ENCODE measurements at regions not wholly inside any gene's neighbourhood (a gene's known extent, or its start where the extent isn't known, plus 50 kb on each side); places are given as distances from the start of the nearest gene placed in this dataset.
"Not testable (repeated sequence)": the region's sequence is repeated elsewhere in the genome, so short reads cannot be mapped to it uniquely, and the experiment has no call there.

- no peak for DNase-seq
Observed at GRCh38 chr18:70982292-70982691, 693.4 kb downstream of the SOCS6 start.

GRCh38 chr18:70981400-70982140 is 692.7 kb downstream of the SOCS6 start:
- no peak for DNase-seq

- no peak for DNase-seq
Observed at GRCh38 chr18:70973626-70974025, 684.8 kb downstream of the SOCS6 start.

GRCh38 chr18:70966419-70966818 is 677.6 kb downstream of the SOCS6 start:
- DNase-seq, result no peak

GRCh38 chr18:70961939-70962338 is 673.1 kb downstream of the SOCS6 start:
- DNase-seq, result no peak

- DNase-seq, result no peak
Observed at GRCh38 chr18:70956554-70956953, 667.7 kb downstream of the SOCS6 start.

GRCh38 chr18:70936160-70936559 is 647.3 kb downstream of the SOCS6 start:
- no peak for DNase-seq

- DNase-seq, result no peak
Observed at GRCh38 chr18:70931942-70932814, 643.3 kb downstream of the SOCS6 start.

GRCh38 chr18:70920840-70921374 is 632.1 kb downstream of the SOCS6 start:
- no peak for DNase-seq

GRCh38 chr18:70907673-70908072 is 618.8 kb downstream of the SOCS6 start:
- peak in 1 of 14 donors; percentile 65 for DNase-seq

GRCh38 chr18:70892381-70892780 is 603.5 kb downstream of the SOCS6 start:
- DNase-seq, result no peak

- DNase-seq, result no peak
Observed at GRCh38 chr18:70870292-70870691, 581.4 kb downstream of the SOCS6 start.

GRCh38 chr18:70848329-70848728 is 559.5 kb downstream of the SOCS6 start:
- DNase-seq, result no peak

GRCh38 chr18:70840649-70841048 is 551.8 kb downstream of the SOCS6 start:
- DNase-seq, result no peak

- no peak for DNase-seq
Observed at GRCh38 chr18:70827632-70828031, 538.8 kb downstream of the SOCS6 start.

- no peak for DNase-seq
Observed at GRCh38 chr18:70826571-70826970, 537.7 kb downstream of the SOCS6 start.

- no peak for DNase-seq
Observed at GRCh38 chr18:70822691-70823090, 533.8 kb downstream of the SOCS6 start.

- no peak for DNase-seq
Observed at GRCh38 chr18:70822117-70822516, 533.3 kb downstream of the SOCS6 start.

- no peak for DNase-seq
Observed at GRCh38 chr18:70808481-70809056, 519.7 kb downstream of the SOCS6 start.

- peak in 9 of 14 donors; percentile 1 to 60 (median 10) for DNase-seq
Observed at GRCh38 chr18:70781860-70782453, 493.1 kb downstream of the SOCS6 start.

GRCh38 chr18:70766254-70766653 is 477.4 kb downstream of the SOCS6 start:
- not testable (repeated sequence) for DNase-seq

GRCh38 chr18:70762812-70763211 is 474.0 kb downstream of the SOCS6 start:
- DNase-seq, result no peak

- DNase-seq, result no peak
Observed at GRCh38 chr18:70758780-70759179, 469.9 kb downstream of the SOCS6 start.
